Smooth muscle cell (in vitro differentiated cells): ENCODE measurements at regions not wholly inside any gene's neighbourhood (a gene's known extent, or its start where the extent isn't known, plus 50 kb on each side); places are given as distances from the start of the nearest gene placed in this dataset.

Source experiments
- DNase-seq: peaks from one replicate; lab custom pipeline; 2025; ENCODE audit not compliant: unreplicated experiment; lab: John Stamatoyannopoulos, UW
- H2AFZ ChIP-seq: fragments of 200-600 bp; sonication (generic); 2 replicates; pipeline ENCODE4 v1.6.0; 2016; ENCODE audit warnings: antibody characterized with exemption, low read depth, mild to moderate bottlenecking
- H3F3A ChIP-seq: fragments of 200-600 bp; sonication (generic); 2 replicates; pipeline ENCODE4 v1.6.0; 2017; ENCODE audit warnings: antibody characterized with exemption, low read depth
- H3K27ac ChIP-seq: fragments of 200-600 bp; sonication (generic); 2 replicates; pipeline ENCODE4 v1.5.1; 2016; ENCODE audit warnings: low read depth, mild to moderate bottlenecking
- H3K27me3 ChIP-seq: fragments of 200-600 bp; sonication (generic); 2 replicates; pipeline ENCODE4 v1.6.1; 2016; ENCODE audit warnings: low read depth, mild to moderate bottlenecking
- H3K36me3 ChIP-seq: fragments of 200-600 bp; sonication (generic); 2 replicates; pipeline ENCODE4 v1.5.1; 2016; ENCODE audit warnings: low read depth
- H3K4me1 ChIP-seq: fragments of 200-600 bp; sonication (generic); 2 replicates; pipeline ENCODE4 v1.5.1; 2016; ENCODE audit warnings: low read depth
- H3K4me2 ChIP-seq: fragments of 200-600 bp; sonication (generic); 2 replicates; pipeline ENCODE4 v1.6.0; 2016; ENCODE audit warnings: mild to moderate bottlenecking
- H3K4me3 ChIP-seq: fragments of 200-600 bp; sonication (generic); 2 replicates; pipeline ENCODE4 v1.5.1; 2016; ENCODE audit warnings: mild to moderate bottlenecking
- H3K79me2 ChIP-seq: fragments of 200-600 bp; sonication (generic); 2 replicates; pipeline ENCODE4 v1.6.0; 2016; ENCODE audit warnings: low read depth, mild to moderate bottlenecking
- H3K9ac ChIP-seq: fragments of 200-600 bp; sonication (generic); 2 replicates; pipeline ENCODE4 v1.6.0; 2016; ENCODE audit warnings: low read depth
- H3K9me3 ChIP-seq: fragments of 200-600 bp; sonication (generic); replicated peaks from 2 replicates; pipeline ENCODE4 v1.5.1; 2016; ENCODE audit warnings: low read depth
- H4K20me1 ChIP-seq: fragments of 200-600 bp; sonication (generic); 2 replicates; pipeline ENCODE4 v1.6.0; 2016; ENCODE audit warnings: low read depth
- CTCF ChIP-seq: fragments of 200-600 bp; sonication (generic); IDR thresholded peaks from 2 replicates; pipeline ENCODE4 v1.5.1; 2017; ENCODE audit warnings: borderline replicate concordance, mild to moderate bottlenecking, antibody characterized with exemption; ENCODE audit not compliant: insufficient read depth, poor library complexity, severe bottlenecking
- WGBS: methylation state at CpG from one replicate; pipeline ENCODE4 v1.1.7; 2016; ENCODE audit warnings: low lambda C conversion rate; 5-methylcytosine and 5-hydroxymethylcytosine counted together

GRCh38 chr1:221604948-221605347, 136.9 kb downstream of the DUSP10 start:
- Histone ChIP-seq H3K4me1 (no peaks in the 10 kb centered on the region), H3K4me2 (no peak overlapping the region), H4K20me1 (no peaks in the 10 kb centered on the region), H2AFZ (no peak overlapping the region), H3K79me2 (no peaks in the 10 kb centered on the region), H3K9me3 (no peaks in the 10 kb centered on the region), H3F3A (no peaks in the 10 kb centered on the region), H3K27me3 (no peaks in the 10 kb centered on the region), H3K36me3 (no peaks in the 10 kb centered on the region), H3K9ac (no peak overlapping the region), H3K4me3 (no peak overlapping the region), H3K27ac (peak overlapping the region; percentile 61)
- DNase-seq = no peak
- TF ChIP-seq CTCF = no peak

- no peak for DNase-seq
- Histone ChIP-seq H3K9ac (no peak overlapping the region), H3F3A (no peaks in the 10 kb centered on the region), H3K36me3 (no peaks in the 10 kb centered on the region), H3K27me3 (no peaks in the 10 kb centered on the region), H3K4me3 (no peak overlapping the region), H3K9me3 (no peaks in the 10 kb centered on the region), H3K79me2 (no peaks in the 10 kb centered on the region), H2AFZ (no peak overlapping the region), H4K20me1 (no peaks in the 10 kb centered on the region), H3K4me2 (no peak overlapping the region), H3K27ac (peak overlapping the region; percentile 61), H3K4me1 (no peaks in the 10 kb centered on the region)
- TF ChIP-seq CTCF = no peak
- WGBS = 68% methylated on average over 1 of the region's 1 CpG
Observed at GRCh38 chr1:221605569-221605968, 136.3 kb downstream of the DUSP10 start.

GRCh38 chr1:221606256-221606655, 135.6 kb downstream of the DUSP10 start:
- Histone ChIP-seq H3K9me3 (no peaks in the 10 kb centered on the region), H3K4me3 (no peak overlapping the region), H3K79me2 (no peaks in the 10 kb centered on the region), H3K36me3 (no peaks in the 10 kb centered on the region), H3K4me1 (no peaks in the 10 kb centered on the region), H2AFZ (peak overlapping the region; percentile 45), H4K20me1 (no peaks in the 10 kb centered on the region), H3F3A (no peaks in the 10 kb centered on the region), H3K27ac (no peak overlapping the region), H3K27me3 (no peaks in the 10 kb centered on the region), H3K9ac (no peak overlapping the region), H3K4me2 (no peak overlapping the region)
- DNase-seq = no peak
- 79% methylated on average over 4 of the region's 4 CpGs for WGBS
- no peak for TF ChIP-seq CTCF

- Histone ChIP-seq H3K4me1 (peaks cover 5% of the 10 kb centered on the region), H4K20me1 (no peaks in the 10 kb centered on the region), H3K9ac (no peak overlapping the region), H3K9me3 (no peaks in the 10 kb centered on the region), H3K36me3 (no peaks in the 10 kb centered on the region), H2AFZ (no peak overlapping the region), H3K4me3 (no peak overlapping the region), H3K27ac (no peak overlapping the region), H3K27me3 (no peaks in the 10 kb centered on the region), H3F3A (no peaks in the 10 kb centered on the region), H3K4me2 (no peak overlapping the region), H3K79me2 (no peaks in the 10 kb centered on the region)
- DNase-seq = no peak
- TF ChIP-seq CTCF = no peak
Observed at GRCh38 chr1:221608835-221609320, 133.0 kb downstream of the DUSP10 start.
